ENCODE measurements at regions not wholly inside any gene's neighbourhood (a gene's known extent, or its start where the extent isn't known, plus 50 kb on each side); places are given as distances from the start of the nearest gene placed in this dataset.

DNA sequence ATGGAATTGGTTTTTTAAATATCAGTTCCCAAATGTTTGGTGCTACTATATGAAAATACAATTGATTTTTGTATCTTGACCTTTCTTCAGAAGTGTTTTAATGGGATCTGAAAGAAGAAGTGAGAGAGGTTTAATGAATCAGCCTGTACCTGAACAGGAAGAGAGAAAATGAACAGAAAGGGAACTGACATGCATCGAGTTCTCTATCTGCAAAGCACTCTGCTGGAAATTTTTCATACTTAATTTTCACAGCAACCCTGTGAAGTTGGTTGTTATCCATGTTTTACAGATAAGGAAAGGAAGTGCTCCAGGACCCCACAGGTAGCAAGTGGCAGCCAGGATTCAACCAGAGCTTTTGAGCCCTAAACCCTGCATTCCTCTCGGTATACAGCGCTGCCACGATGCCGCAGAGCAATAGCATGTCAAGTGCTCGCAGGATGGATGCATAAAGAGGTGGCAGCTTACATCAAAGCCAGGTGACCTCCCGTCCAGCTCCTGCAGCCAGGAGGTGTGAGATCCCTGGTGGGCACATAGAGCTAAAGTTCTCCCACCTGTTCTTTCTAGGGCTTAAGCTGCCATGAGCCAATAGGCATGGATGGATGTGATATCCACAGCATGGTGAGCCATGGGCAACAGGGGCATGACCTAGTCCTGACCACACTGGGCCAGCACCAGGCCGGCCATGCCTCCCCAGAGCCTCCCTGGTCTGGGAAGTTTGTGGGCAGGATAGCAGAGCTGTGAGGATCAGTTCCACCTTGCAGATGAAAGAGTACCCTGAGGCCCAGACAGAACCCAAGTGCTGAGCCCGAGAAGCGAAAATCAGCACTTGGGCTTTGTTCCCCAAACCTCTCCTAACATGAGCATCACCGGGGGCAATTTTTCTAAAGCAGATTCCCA lies 57.2 kb downstream of the CALML3 start:
- TF ChIP-seq RARB (CRISPR knock-in tag; IDR thresholded peaks at IDR 0.05) (no peak), ZFP30 (CRISPR knock-in tag; IDR thresholded peaks at IDR 0.05) (no peak), OSR1 (CRISPR knock-in tag; IDR thresholded peaks at IDR 0.05) (no peak), ZNF8 (CRISPR knock-in tag; IDR thresholded peaks at IDR 0.05) (no peak), ISL1 (CRISPR knock-in tag; IDR thresholded peaks at IDR 0.05) (no peak), ZFP3 (CRISPR knock-in tag; IDR thresholded peaks at IDR 0.05) (no peak), TOX (CRISPR knock-in tag; IDR thresholded peaks at IDR 0.05; ENCODE audit: borderline replicate concordance) (no peak), PPARA (CRISPR knock-in tag; IDR thresholded peaks at IDR 0.05; ENCODE audit: borderline replicate concordance) (no peak)
- TF ChIP-seq, protein P1, sequence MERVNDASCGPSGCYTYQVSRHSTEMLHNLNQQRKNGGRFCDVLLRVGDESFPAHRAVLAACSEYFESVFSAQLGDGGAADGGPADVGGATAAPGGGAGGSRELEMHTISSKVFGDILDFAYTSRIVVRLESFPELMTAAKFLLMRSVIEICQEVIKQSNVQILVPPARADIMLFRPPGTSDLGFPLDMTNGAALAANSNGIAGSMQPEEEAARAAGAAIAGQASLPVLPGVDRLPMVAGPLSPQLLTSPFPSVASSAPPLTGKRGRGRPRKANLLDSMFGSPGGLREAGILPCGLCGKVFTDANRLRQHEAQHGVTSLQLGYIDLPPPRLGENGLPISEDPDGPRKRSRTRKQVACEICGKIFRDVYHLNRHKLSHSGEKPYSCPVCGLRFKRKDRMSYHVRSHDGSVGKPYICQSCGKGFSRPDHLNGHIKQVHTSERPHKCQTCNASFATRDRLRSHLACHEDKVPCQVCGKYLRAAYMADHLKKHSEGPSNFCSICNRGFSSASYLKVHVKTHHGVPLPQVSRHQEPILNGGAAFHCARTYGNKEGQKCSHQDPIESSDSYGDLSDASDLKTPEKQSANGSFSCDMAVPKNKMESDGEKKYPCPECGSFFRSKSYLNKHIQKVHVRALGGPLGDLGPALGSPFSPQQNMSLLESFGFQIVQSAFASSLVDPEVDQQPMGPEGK (CRISPR knock-in tag; IDR thresholded peaks at IDR 0.05; ENCODE audit: borderline replicate concordance) = no peak
- TF ChIP-seq, protein P2, sequence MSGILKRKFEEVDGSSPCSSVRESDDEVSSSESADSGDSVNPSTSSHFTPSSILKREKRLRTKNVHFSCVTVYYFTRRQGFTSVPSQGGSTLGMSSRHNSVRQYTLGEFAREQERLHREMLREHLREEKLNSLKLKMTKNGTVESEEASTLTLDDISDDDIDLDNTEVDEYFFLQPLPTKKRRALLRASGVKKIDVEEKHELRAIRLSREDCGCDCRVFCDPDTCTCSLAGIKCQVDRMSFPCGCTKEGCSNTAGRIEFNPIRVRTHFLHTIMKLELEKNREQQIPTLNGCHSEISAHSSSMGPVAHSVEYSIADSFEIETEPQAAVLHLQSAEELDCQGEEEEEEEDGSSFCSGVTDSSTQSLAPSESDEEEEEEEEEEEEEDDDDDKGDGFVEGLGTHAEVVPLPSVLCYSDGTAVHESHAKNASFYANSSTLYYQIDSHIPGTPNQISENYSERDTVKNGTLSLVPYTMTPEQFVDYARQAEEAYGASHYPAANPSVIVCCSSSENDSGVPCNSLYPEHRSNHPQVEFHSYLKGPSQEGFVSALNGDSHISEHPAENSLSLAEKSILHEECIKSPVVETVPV (CRISPR knock-in tag; IDR thresholded peaks at IDR 0.05) = no peak
- TF ChIP-seq, protein P3, sequence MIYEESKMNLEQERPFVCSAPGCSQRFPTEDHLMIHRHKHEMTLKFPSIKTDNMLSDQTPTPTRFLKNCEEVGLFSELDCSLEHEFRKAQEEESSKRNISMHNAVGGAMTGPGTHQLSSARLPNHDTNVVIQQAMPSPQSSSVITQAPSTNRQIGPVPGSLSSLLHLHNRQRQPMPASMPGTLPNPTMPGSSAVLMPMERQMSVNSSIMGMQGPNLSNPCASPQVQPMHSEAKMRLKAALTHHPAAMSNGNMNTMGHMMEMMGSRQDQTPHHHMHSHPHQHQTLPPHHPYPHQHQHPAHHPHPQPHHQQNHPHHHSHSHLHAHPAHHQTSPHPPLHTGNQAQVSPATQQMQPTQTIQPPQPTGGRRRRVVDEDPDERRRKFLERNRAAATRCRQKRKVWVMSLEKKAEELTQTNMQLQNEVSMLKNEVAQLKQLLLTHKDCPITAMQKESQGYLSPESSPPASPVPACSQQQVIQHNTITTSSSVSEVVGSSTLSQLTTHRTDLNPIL (CRISPR knock-in tag; IDR thresholded peaks at IDR 0.05; ENCODE audit: low read depth) = no peak
